ENCODE measurements at regions not wholly inside any gene's neighbourhood (a gene's known extent, or its start where the extent isn't known, plus 50 kb on each side); places are given as distances from the start of the nearest gene placed in this dataset.
"Not testable (repeated sequence)": the region's sequence is repeated elsewhere in the genome, so short reads cannot be mapped to it uniquely, and the experiment has no call there.

GRCh38 chr5:124034083-124034700 is 522.2 kb downstream of the CSNK1G3 start:
- no peak for DNase-seq (ENCODE audit: low spot score)

DNA sequence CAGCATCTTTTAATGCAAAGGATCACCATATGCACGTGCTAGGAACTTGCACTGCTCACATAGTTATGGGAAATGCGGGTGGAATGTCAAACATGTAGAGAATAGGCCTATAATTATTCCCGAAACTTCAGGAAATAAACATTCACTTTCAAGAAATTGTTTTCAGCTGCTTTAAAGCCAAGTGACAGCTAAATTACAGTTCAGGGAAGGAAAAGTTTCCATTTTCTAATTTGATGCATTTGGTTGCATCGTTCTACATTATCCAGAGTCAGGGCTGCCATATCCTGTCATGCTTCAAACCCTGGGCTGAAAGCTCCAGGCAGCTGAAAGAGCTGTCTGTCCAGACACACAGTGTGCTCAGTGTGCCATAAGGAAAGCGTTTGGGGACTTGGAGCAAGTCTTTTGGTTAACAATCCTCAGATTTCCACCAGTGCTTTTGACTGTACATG is 518.1 kb downstream of the CSNK1G3 start:
- no peak for DNase-seq (ENCODE audit: low spot score)

GRCh38 chr5:124027441-124027840 is 515.5 kb downstream of the CSNK1G3 start:
- DNase-seq (ENCODE audit: low spot score), result no peak

GRCh38 chr5:124025306-124025845 is 513.4 kb downstream of the CSNK1G3 start:
- no peak for DNase-seq (ENCODE audit: low spot score)

DNA sequence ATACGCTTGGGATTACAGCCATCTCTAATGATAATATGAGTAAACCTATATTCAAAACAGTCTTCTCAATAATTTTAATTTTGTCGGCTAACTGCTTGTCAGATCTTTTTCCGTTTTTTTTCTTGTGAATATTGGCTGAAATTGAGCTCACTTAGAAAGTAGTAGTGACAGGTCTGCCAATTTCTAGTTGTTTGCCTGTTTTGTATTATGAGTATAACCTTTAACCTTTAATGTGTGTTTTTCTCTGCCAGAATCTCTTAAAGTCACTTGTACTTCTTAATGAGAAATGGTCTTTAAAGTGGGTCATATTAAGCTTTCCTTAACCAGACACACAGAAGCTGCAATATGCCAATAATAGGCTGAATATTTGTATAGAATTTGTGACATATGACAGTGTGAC is 511.0 kb downstream of the CSNK1G3 start:
- DNase-seq (ENCODE audit: low spot score), result no peak

DNA sequence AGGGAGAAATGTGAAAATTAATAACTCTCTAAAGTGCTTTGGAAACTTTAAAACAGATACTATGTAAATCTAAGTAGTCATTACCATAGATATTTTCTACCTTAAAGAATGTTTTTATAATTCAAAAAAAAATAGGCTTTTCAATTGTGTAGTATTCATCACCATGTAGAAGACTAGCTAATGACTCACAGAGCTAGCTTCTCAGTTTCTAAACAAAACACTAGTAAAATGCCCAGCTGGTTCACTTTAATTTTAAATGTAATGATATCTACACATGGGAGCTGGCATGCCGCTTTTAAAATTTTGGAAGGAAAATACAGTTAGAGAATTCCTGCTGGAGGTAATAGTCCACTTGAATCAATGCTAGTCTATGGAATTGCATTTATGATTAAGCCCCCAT is 509.8 kb downstream of the CSNK1G3 start:
- DNase-seq (ENCODE audit: low spot score), result no peak

- no peak for DNase-seq (ENCODE audit: low spot score)
Measured at GRCh38 chr5:124021066-124021641, 509.2 kb downstream of the CSNK1G3 start.

DNA sequence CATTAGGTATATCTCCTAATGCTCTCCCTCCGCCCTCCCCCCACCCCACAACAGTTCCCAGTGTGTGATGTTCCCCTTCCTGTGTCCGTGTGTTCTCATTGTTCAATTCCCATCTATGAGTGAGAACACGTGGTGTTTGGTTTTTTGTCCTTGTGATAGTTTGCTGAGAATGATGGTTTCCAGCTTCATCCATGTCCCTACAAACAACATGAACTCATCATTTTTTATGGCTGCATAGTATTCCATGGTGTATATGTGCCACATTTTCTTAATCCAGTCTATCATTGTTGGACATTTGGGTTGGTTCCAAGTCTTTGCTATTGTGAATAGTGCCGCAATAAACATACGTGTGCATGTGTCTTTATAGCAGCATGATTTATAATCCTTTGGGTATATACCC is 505.3 kb downstream of the CSNK1G3 start:
- DNase-seq (ENCODE audit: low spot score), result not testable (repeated sequence)

DNA sequence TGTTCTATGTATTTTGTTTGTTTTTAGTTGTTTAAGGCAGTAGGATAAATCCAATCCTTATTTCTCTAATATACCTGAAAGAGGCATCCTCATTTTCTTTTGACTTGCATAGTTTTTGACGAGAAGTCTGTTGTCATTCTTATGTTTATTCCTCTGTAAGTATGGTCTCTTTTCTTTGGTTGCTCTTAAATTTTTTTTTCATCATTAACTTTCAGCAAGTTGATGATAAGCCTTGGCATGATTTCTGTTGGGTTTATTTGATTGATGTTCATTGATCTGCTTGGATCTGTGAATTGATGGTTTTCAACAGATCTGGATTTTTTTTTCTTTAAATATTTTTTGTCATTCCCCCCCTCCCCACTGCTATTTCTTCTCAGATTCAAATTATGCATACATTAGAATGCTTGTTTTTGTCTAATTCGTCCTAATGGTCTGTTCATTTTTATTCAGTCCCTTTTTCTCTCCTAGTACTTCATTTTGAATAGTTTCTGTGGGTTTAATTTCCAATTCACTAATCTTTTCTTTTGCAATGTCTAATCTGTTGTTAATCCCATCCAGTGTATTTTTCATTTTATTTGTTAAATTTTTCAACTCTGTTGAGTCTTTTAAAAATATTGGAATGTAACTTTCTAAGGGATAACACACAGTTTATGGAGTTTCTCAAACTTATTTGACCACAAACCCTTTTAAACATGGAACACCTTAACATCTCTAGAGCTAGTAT is 495.9 kb downstream of the CSNK1G3 start:
- no peak for DNase-seq (ENCODE audit: low spot score)

GRCh38 chr5:124001036-124001615 is 489.1 kb downstream of the CSNK1G3 start:
- no peak for DNase-seq (ENCODE audit: low spot score)

GRCh38 chr5:124000538-124000937 is 488.6 kb downstream of the CSNK1G3 start:
- no peak for DNase-seq (ENCODE audit: low spot score)

DNA sequence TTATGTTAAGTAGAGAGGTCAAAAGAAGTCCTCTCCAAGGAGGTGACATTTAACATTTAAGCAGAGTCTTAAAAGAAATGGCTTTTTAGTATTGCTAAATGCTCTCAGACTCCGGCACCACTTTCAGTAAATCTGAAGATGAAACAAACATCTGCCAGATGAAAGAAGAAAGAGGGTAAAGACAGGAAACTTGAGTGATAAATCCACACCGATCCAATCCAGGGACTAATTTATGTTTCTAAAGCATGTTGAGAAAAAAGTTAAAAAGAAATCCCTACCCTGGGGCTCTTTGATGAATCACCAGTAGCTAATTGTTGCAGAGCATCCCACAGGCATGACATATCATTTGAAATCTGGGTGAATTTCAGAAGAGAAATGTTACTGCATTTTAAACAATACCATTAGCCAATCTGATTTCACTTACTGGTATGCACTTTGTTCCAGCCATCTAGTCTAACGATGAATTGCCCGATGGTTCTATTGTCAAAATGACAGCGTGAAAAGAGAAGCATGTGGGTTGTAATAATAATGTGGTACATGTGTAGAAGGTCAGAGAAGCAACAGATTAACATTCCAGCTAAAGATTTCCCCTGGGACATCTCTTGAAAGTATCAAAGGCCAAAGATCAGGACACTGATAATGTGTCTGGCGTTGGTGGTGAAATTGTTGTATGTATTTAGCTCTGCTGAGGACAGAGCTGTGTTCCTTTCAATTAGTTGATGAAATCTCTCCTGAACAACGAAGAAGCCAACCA is 485.7 kb downstream of the CSNK1G3 start:
- peak; percentile 67 for DNase-seq (ENCODE audit: low spot score)

DNA sequence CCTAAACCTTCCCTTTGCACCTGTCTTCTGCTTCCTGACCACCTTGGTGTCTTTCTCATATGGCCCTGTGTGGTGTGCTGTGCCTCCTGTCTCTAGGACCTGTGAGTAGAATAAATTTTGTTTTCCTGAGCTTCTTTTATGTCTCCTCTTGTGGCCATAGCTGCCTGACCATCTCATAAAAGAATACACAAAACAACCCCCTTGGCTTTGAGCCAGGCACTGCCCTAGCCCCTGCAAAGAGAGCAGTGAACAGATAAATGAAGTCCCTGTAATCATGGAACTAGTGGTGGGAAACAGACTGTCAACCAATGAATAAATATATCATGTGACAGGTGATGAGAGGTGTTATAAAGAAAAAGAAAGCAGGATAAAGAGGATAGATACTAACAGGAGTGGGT is 485.1 kb downstream of the CSNK1G3 start:
- no peak for DNase-seq (ENCODE audit: low spot score)

DNA sequence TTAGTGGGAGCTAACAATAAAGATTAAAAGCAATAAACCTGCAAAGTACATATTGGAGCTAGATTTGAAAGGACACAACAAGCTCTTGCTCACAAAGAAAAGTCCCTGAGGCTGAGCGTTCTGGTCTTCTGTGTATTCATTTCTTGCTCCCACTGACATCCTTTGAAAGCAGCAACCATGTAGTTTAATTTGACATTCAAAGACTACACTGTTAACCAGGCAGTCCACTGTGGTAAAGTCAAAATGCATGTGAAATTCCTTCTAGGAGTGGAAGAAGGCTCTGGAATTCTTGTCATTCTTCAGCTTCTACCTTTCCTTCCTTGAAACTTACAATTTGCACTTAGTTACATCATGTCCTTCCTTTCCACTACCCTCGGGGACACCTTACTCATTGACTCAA is 480.7 kb downstream of the CSNK1G3 start:
- DNase-seq (ENCODE audit: low spot score), result no peak

DNA sequence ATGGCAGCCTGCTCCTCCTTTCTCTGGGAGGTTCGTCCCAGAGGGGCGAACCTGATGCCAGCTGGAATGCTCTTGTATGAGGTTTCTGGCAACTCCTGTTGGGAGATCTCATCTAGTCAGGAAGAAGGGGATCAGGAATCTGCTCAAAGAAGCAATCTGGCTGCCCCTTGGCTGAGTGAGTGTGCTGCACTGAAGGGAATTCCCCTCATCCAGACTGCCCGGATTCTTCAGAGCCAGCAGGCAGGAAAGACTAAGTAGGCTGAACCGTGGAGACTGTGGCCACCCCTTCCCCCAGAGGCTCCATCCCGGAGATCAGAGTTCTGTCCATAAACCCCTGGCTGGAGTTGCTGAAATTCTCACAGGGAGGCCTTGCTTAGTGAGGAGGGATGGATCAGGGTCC is 476.0 kb downstream of the CSNK1G3 start:
- DNase-seq (ENCODE audit: low spot score), result no peak

- DNase-seq (ENCODE audit: low spot score), result no peak
Measured at GRCh38 chr5:123976379-123977033, 464.5 kb downstream of the CSNK1G3 start.

GRCh38 chr5:123975521-123975920 is 463.5 kb downstream of the CSNK1G3 start:
- not testable (repeated sequence) for DNase-seq (ENCODE audit: low spot score)

DNA sequence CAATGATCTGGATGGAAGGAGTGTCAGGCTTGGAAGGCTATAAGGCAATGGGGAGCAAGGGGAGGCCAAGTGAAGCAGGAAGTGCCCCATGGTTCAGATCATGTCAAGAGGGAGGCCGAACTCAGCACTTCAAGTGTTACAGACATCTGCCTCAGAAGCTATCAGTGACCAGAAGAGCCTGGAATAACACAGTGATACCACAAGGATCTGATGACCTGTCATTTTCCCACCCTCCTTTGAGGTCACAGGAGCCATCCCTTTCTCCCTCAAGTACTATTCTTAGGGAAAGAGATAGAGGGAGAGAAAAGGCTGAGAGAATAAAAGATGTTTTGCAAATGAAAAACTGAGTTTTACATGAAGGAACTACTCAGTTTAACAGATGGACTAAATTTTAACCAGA is 454.8 kb downstream of the CSNK1G3 start:
- DNase-seq (ENCODE audit: low spot score), result no peak

- DNase-seq (ENCODE audit: low spot score), result no peak
Measured at GRCh38 chr5:123965626-123966025, 453.6 kb downstream of the CSNK1G3 start.

DNA sequence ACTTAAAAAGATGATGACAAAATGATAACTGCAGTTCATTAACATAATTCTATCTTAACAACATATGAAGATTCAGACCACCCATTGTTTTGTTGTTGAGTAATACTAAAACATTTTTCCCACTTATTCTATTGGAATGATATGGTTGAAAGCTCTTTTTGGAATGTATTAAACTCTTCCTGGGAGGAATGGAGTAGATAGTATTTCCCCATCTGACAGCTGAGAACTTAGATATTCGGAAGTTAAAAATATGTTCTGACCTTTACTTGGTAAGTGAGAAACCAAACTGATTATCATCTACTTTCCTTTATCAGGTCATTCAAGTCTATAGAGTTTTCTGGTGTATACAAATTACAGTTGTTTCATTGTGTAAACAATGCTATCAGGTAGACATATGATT is 452.9 kb downstream of the CSNK1G3 start:
- DNase-seq (ENCODE audit: low spot score), result no peak

DNA sequence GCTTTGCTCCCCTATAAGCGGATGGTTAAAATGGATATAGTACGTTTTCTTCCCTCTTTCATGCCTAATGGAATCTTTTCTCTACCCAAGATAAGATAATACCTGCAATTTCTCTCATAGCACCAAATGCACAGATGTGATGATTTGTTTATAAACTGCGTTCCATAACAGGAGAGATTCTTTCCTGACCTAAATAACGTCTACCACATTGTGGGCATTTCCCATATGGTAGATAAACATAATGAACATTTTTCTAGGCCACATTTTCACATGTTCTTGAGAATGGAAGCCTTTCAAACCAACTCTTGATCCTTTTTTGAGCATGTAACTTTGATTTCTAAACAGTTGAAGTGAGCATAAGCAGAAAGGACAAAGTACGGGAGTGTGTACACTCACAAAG is 448.5 kb downstream of the CSNK1G3 start:
- no peak for DNase-seq (ENCODE audit: low spot score)

All from A172 (cell line).